ENCODE measurements at regions not wholly inside any gene's neighbourhood (a gene's known extent, or its start where the extent isn't known, plus 50 kb on each side); places are given as distances from the start of the nearest gene placed in this dataset.

DNA sequence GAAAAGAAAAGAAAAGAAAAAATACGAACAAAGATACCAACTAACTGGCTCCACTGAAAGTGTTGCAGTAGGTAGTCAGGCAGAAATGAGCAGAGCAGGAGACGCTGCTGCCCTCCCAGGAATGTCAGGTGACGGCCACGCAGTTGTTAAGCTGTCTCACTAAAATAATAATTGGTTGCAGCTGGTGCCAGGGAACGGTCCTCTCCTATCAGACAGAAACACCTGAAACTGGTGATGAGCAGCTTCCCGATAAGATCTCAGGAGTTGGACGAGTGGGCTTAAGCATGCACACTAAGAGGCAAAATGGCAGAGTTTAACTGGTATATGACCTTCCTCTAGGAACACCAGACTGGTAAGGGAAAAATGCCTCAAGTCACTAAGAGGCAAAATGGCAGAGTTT lies 611.1 kb downstream of the ZEB2 start:
- no peak overlapping the region for H2AFZ ChIP-seq (ENCODE audit: low read depth, low read length, severe bottlenecking)
- no peaks in the 10 kb centered on the region for H3K36me3 ChIP-seq (ENCODE audit: low read length)
- H3K9me2 ChIP-seq (replicated peaks; ENCODE audit: insufficient read depth, low read length), result no peaks in the 10 kb centered on the region
- no peaks in the 10 kb centered on the region for H4K20me1 ChIP-seq (ENCODE audit: low read depth, low read length)
- H3K79me2 ChIP-seq (ENCODE audit: insufficient read depth, low read length), result no peaks in the 10 kb centered on the region
- H3F3A ChIP-seq (ENCODE audit: insufficient read depth), result no peaks in the 10 kb centered on the region
- H3K4me2 ChIP-seq (ENCODE audit: low read depth, low read length, poor library complexity, severe bottlenecking), result no peak overlapping the region
- no peaks in the 10 kb centered on the region for H3K27me3 ChIP-seq (ENCODE audit: low read length)
- no peaks in the 10 kb centered on the region for H3K9me3 ChIP-seq (ENCODE audit: insufficient read depth, low read length)
- TF ChIP-seq EZH2phosphoT487 (conservative IDR thresholded peaks at IDR 0.05; ENCODE audit: low read length), result no peak
- no peak overlapping the region for H3K9ac ChIP-seq (ENCODE audit: low read length)
- no peak overlapping the region for H3K4me3 ChIP-seq (ENCODE audit: insufficient read depth, low read length, poor library complexity, severe bottlenecking)
- H3K27ac ChIP-seq (ENCODE audit: low read depth, low read length), result no peak overlapping the region

- no peaks in the 10 kb centered on the region for H3F3A ChIP-seq (ENCODE audit: insufficient read depth)
- H3K79me2 ChIP-seq (ENCODE audit: insufficient read depth, low read length), result no peaks in the 10 kb centered on the region
- H3K27ac ChIP-seq (ENCODE audit: low read depth, low read length), result no peak overlapping the region
- H3K36me3 ChIP-seq (ENCODE audit: low read length), result no peaks in the 10 kb centered on the region
- no peaks in the 10 kb centered on the region for H4K20me1 ChIP-seq (ENCODE audit: low read depth, low read length)
- no peaks in the 10 kb centered on the region for H3K27me3 ChIP-seq (ENCODE audit: low read length)
- H3K4me3 ChIP-seq (ENCODE audit: insufficient read depth, low read length, poor library complexity, severe bottlenecking), result no peak overlapping the region
- TF ChIP-seq CTCF (IDR thresholded peaks at IDR 0.05; ENCODE audit: insufficient read depth, low read length, poor library complexity, severe bottlenecking), result no peak
- no peak for TF ChIP-seq EZH2phosphoT487 (conservative IDR thresholded peaks at IDR 0.05; ENCODE audit: low read length)
- H3K9ac ChIP-seq (ENCODE audit: low read length), result no peak overlapping the region
- no peaks in the 10 kb centered on the region for H3K9me2 ChIP-seq (replicated peaks; ENCODE audit: insufficient read depth, low read length)
- no peaks in the 10 kb centered on the region for H3K9me3 ChIP-seq (ENCODE audit: insufficient read depth, low read length)
- no peak overlapping the region for H2AFZ ChIP-seq (ENCODE audit: low read depth, low read length, severe bottlenecking)
- H3K4me2 ChIP-seq (ENCODE audit: low read depth, low read length, poor library complexity, severe bottlenecking), result no peak overlapping the region
These were observed 612.1 kb downstream of the ZEB2 start for GRCh38 chr2:143907801-143908200.

GRCh38 chr2:143906850-143907249 lies 613.1 kb downstream of the ZEB2 start:
- Histone ChIP-seq H4K20me1 (ENCODE audit: low read depth, low read length) (no peaks in the 10 kb centered on the region), H3K79me2 (ENCODE audit: insufficient read depth, low read length) (no peaks in the 10 kb centered on the region), H3K4me3 (ENCODE audit: insufficient read depth, low read length, poor library complexity, severe bottlenecking) (no peak overlapping the region), H3K9ac (ENCODE audit: low read length) (no peak overlapping the region), H3K9me3 (ENCODE audit: insufficient read depth, low read length) (no peaks in the 10 kb centered on the region), H3K36me3 (ENCODE audit: low read length) (no peaks in the 10 kb centered on the region), H3F3A (ENCODE audit: insufficient read depth) (no peaks in the 10 kb centered on the region), H3K27ac (ENCODE audit: low read depth, low read length) (no peak overlapping the region), H3K27me3 (ENCODE audit: low read length) (no peaks in the 10 kb centered on the region), H3K4me2 (ENCODE audit: low read depth, low read length, poor library complexity, severe bottlenecking) (no peak overlapping the region), H3K9me2 (replicated peaks; ENCODE audit: insufficient read depth, low read length) (no peaks in the 10 kb centered on the region), H2AFZ (ENCODE audit: low read depth, low read length, severe bottlenecking) (no peak overlapping the region)
- TF ChIP-seq CTCF (IDR thresholded peaks at IDR 0.05; ENCODE audit: insufficient read depth, low read length, poor library complexity, severe bottlenecking) (no peak), EZH2phosphoT487 (conservative IDR thresholded peaks at IDR 0.05; ENCODE audit: low read length) (no peak)

DNA sequence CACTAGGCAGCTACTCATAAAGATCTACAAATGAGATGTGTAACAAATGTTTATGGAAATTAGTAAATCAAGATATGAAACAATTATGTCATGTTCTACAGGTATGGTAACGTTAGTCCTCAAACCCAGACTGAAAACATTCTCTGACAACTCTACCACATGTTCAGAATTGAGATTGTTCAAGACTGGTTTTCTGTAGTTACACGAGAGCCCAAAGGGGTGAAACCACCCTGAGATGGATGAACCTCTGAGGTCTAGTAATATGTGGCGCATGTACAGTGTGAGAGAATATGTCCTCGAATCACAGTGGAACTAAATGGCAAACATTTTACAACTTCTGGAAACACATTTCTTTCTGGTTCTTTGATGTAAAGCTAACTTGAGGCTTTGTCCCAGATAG lies 614.3 kb downstream of the ZEB2 start:
- H2AFZ ChIP-seq (ENCODE audit: low read depth, low read length, severe bottlenecking), result no peak overlapping the region
- no peak overlapping the region for H3K4me2 ChIP-seq (ENCODE audit: low read depth, low read length, poor library complexity, severe bottlenecking)
- H3K9me3 ChIP-seq (ENCODE audit: insufficient read depth, low read length), result no peaks in the 10 kb centered on the region
- TF ChIP-seq EZH2phosphoT487 (conservative IDR thresholded peaks at IDR 0.05; ENCODE audit: low read length) (no peak), CTCF (IDR thresholded peaks at IDR 0.05; ENCODE audit: insufficient read depth, low read length, poor library complexity, severe bottlenecking) (no peak)
- H3F3A ChIP-seq (ENCODE audit: insufficient read depth), result no peaks in the 10 kb centered on the region
- no peaks in the 10 kb centered on the region for H3K36me3 ChIP-seq (ENCODE audit: low read length)
- no peak overlapping the region for H3K4me3 ChIP-seq (ENCODE audit: insufficient read depth, low read length, poor library complexity, severe bottlenecking)
- H3K9ac ChIP-seq (ENCODE audit: low read length), result no peak overlapping the region
- H3K27ac ChIP-seq (ENCODE audit: low read depth, low read length), result no peak overlapping the region
- H3K9me2 ChIP-seq (replicated peaks; ENCODE audit: insufficient read depth, low read length), result no peaks in the 10 kb centered on the region
- H3K79me2 ChIP-seq (ENCODE audit: insufficient read depth, low read length), result no peaks in the 10 kb centered on the region
- H4K20me1 ChIP-seq (ENCODE audit: low read depth, low read length), result no peaks in the 10 kb centered on the region
- H3K27me3 ChIP-seq (ENCODE audit: low read length), result no peaks in the 10 kb centered on the region

Data from SU-DHL-6 (cell line).